Adrenal gland (tissue), 5 donors: ENCODE measurements at regions not wholly inside any gene's neighbourhood (a gene's known extent, or its start where the extent isn't known, plus 50 kb on each side); places are given as distances from the start of the nearest gene placed in this dataset.

ENCODE experiments used
- POLR2A ChIP-seq, 2 donors: fragments of 450-650 bp; IDR thresholded peaks; one replicate each; pipeline ENCODE4 v1.6.1; 2017; ENCODE audit warnings: antibody characterized with exemption in 2 of 2, mild to moderate bottlenecking in 2 of 2, moderate library complexity in 1 of 2
- TF ChIP-seq, protein P1 (sequence below), 6 experiments: fragments of 450-650 bp in 4 of 6; fragments of 200-600 bp in 2 of 6; sonication (generic) in 1 of 6; IDR thresholded peaks; 1 replicate in 5 of 6; 2 replicates in 1 of 6; pipeline versions ENCODE4 v1.5.1 to v1.8.0; 2016 to 2021; ENCODE audit warnings: antibody characterized with exemption in 6 of 6, mild to moderate bottlenecking in 2 of 6, moderate library complexity in 1 of 6
- donor health status: DM: no; HTN: no; CAD: no.

- no peak for TF ChIP-seq POLR2A (IDR thresholded peaks at IDR 0.05)
- TF ChIP-seq, protein P1, sequence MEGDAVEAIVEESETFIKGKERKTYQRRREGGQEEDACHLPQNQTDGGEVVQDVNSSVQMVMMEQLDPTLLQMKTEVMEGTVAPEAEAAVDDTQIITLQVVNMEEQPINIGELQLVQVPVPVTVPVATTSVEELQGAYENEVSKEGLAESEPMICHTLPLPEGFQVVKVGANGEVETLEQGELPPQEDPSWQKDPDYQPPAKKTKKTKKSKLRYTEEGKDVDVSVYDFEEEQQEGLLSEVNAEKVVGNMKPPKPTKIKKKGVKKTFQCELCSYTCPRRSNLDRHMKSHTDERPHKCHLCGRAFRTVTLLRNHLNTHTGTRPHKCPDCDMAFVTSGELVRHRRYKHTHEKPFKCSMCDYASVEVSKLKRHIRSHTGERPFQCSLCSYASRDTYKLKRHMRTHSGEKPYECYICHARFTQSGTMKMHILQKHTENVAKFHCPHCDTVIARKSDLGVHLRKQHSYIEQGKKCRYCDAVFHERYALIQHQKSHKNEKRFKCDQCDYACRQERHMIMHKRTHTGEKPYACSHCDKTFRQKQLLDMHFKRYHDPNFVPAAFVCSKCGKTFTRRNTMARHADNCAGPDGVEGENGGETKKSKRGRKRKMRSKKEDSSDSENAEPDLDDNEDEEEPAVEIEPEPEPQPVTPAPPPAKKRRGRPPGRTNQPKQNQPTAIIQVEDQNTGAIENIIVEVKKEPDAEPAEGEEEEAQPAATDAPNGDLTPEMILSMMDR (IDR thresholded peaks at IDR 0.05), result no peak
These were observed 91.0 kb upstream of the DAPK1 start for GRCh38 chr9:87406543-87407166.
